Skeletal muscle satellite cell (primary cell): ENCODE measurements at regions not wholly inside any gene's neighbourhood (a gene's known extent, or its start where the extent isn't known, plus 50 kb on each side); places are given as distances from the start of the nearest gene placed in this dataset.

Experiments
- H3K27me3 ChIP-seq: 2 replicates; pipeline ENCODE4 v1.7.0; 2013; ENCODE audit warnings: low read length; ENCODE audit not compliant: control insufficient read depth, insufficient read depth
- H3K36me3 ChIP-seq: 2 replicates; pipeline ENCODE4 v1.7.0; 2013; ENCODE audit warnings: mild to moderate bottlenecking, control low read depth, low read length; ENCODE audit not compliant: insufficient read depth
- H3K4me1 ChIP-seq: 2 replicates; pipeline ENCODE4 v1.7.0; 2013; ENCODE audit warnings: low read length; ENCODE audit not compliant: control insufficient read depth, insufficient read depth
- H3K4me2 ChIP-seq: 2 replicates; pipeline ENCODE4 v1.7.0; 2013; ENCODE audit warnings: mild to moderate bottlenecking, low read length
- H3K4me3 ChIP-seq: 2 replicates; pipeline ENCODE4 v1.7.0; 2013; ENCODE audit warnings: low read length
- H3K9ac ChIP-seq: 2 replicates; pipeline ENCODE4 v1.7.0; 2013; ENCODE audit warnings: mild to moderate bottlenecking, low read depth, low read length, moderate library complexity
- H3K9me3 ChIP-seq: replicated peaks from 2 replicates; pipeline ENCODE4 v1.7.0; 2013; ENCODE audit warnings: mild to moderate bottlenecking, control low read depth, low read length

DNA sequence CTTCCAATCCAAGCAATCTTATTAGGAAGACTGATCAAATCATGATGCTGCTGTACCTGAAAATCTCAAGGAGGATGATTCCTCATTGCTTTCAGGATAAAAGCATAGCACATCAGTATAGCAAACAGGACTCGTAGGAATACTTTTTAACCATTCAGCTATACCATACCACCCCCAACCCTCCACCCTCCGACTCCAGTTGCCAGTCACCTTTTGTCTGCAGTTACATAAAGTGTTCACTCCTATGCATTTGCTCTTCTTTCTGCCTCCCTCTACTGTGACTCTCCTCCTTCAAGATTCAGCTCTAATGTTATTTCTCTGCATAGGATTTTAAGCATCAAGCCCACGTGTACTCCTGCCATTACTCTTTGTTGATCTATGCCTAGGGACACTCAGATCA is 124.7 kb upstream of the KCNQ5 start:
- Histone ChIP-seq H3K36me3 (no peaks in the 10 kb centered on the region), H3K4me2 (no peak overlapping the region), H3K9ac (no peak overlapping the region), H3K9me3 (no peaks in the 10 kb centered on the region), H3K4me1 (no peaks in the 10 kb centered on the region), H3K4me3 (no peak overlapping the region), H3K27me3 (no peaks in the 10 kb centered on the region)

DNA sequence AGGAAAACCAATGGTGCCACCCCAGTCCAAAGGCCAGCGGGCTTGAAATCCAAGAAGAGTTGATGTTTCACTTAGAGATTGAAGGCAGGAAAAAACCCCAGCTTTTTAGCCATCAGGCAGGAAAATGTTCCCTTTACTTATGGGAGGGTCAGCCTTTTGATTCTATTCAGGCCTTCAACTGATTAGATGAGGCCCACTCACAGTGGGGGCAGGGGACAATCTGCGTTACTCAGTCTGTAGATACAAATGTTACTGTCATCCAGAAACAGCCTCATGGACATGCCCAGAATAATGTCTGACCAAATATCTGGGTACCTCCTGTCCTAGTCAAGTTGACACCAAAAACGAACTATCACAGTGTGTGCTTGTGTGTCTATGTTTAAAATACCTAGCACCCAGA is 121.2 kb upstream of the KCNQ5 start:
- no peaks in the 10 kb centered on the region for H3K4me1 ChIP-seq

DNA sequence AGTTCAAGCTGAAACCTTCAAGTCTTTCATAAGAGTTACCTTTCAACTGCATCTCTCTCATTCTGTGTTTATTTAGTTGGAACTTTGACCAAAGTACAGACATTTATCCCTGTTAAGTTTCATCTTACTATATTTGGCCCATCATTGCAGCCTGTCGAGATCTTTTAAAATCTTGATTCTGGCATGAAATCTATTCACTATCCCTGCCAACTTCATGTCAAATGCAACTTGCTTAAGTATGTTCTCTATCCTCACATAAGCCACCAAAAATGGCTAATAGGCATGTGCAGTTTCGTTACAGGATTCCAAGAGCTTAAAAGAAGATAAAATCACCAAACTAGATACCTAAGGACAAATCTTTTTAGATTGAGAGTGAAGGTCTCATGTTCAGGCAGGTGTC is 117.5 kb upstream of the KCNQ5 start:
- no peaks in the 10 kb centered on the region for H3K9me3 ChIP-seq
- no peak overlapping the region for H3K9ac ChIP-seq
- no peaks in the 10 kb centered on the region for H3K36me3 ChIP-seq
- H3K4me3 ChIP-seq = no peak overlapping the region
- no peaks in the 10 kb centered on the region for H3K4me1 ChIP-seq
- no peaks in the 10 kb centered on the region for H3K27me3 ChIP-seq
- no peak overlapping the region for H3K4me2 ChIP-seq

More for the DNA sequence above, 121.2 kb upstream of the KCNQ5 start:
- no peak overlapping the region for H3K4me3 ChIP-seq
- no peaks in the 10 kb centered on the region for H3K9me3 ChIP-seq
- no peaks in the 10 kb centered on the region for H3K27me3 ChIP-seq
- no peak overlapping the region for H3K4me2 ChIP-seq
- no peaks in the 10 kb centered on the region for H3K36me3 ChIP-seq
- no peak overlapping the region for H3K9ac ChIP-seq

DNA sequence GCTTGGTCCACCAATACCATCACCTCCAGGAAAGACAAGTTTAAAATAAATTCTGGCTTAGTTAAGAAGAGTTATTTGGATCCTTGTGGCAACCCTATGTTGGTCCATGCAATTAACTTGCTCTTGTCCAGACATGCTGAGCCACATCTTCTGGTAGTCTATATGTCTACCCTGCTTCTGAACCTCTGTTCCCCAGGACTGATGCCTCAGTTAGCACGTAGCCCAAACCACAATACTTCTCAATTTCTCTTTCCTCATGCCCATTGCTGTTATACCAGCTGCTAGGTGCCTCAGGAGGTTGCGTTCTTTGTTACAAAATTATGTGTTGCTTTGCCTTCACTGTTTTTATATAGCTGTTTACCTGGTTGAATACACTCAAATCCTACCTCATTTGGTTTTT is 116.4 kb upstream of the KCNQ5 start:
- H3K4me3 ChIP-seq = no peak overlapping the region
- no peaks in the 10 kb centered on the region for H3K27me3 ChIP-seq
- H3K36me3 ChIP-seq = no peaks in the 10 kb centered on the region
- H3K9me3 ChIP-seq = no peaks in the 10 kb centered on the region
- H3K4me2 ChIP-seq = no peak overlapping the region
- no peak overlapping the region for H3K9ac ChIP-seq
- no peaks in the 10 kb centered on the region for H3K4me1 ChIP-seq

DNA sequence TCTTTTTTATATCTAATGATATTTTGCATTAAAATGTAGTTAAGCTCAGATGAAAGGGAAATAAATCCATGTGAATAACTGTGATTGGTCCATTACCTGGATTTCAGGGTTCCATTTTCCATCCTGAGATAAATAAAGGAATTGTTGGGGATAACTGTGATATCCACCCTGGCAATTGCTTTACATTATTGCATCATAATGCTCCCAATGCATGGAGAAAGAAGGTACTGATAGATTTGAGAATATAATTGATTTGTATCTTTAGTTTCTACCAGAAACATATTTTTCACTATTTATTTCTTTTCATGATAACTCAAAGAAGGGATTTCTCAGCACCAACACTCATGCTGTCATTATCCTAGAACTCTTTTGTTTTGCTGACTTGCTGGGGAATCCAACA is 102.0 kb upstream of the KCNQ5 start:
- H3K9me3 ChIP-seq = no peaks in the 10 kb centered on the region
- H3K9ac ChIP-seq = no peak overlapping the region
- no peak overlapping the region for H3K4me2 ChIP-seq
- H3K36me3 ChIP-seq = no peaks in the 10 kb centered on the region
- H3K27me3 ChIP-seq = no peaks in the 10 kb centered on the region
- H3K4me3 ChIP-seq = no peak overlapping the region
- peaks cover 4% of the 10 kb centered on the region for H3K4me1 ChIP-seq

DNA sequence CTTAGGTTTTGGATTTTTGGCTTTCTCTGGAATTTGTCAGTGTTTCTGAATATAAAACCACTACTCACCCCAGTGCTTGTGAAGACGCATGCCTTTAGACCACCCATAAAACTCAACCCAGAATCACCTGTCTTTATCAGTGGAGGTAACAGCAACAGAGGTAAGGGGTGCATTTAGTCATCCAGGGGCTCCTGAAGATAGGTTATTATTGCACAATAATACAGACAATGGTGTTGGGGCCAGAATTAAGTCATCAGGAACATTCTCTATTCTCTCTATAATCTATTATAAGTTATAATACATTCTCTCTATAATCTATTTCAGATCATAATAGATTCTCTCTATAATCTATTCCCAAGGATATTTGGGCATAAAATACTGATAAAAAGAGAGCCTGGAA is 100.2 kb upstream of the KCNQ5 start:
- Histone ChIP-seq H3K36me3 (no peaks in the 10 kb centered on the region), H3K9ac (no peak overlapping the region), H3K4me2 (no peak overlapping the region), H3K4me3 (no peak overlapping the region), H3K4me1 (peaks cover 4% of the 10 kb centered on the region), H3K9me3 (no peaks in the 10 kb centered on the region), H3K27me3 (no peaks in the 10 kb centered on the region)

DNA sequence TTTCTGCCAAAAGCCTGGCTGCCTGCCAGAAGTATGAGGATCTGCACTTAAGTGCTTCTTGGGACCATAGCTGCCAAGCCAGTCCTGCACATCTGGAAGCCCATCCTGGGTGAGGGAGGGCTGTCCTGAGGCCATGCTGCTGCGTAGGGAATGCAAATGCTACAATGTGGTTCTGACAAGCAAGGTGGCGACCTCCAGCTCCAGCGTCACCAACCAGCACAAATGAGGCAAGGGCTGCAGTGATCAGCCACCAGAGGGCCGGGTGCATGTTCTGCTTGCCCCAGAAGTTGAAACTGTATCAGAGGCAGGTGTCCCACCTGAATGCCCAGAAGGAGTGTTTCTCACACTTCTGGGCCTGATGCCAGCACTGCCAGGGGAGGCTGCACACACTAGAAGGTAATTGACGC is 99.1 kb upstream of the KCNQ5 start:
- Histone ChIP-seq H3K27me3 (no peaks in the 10 kb centered on the region), H3K4me3 (no peak overlapping the region), H3K4me2 (no peak overlapping the region), H3K9ac (no peak overlapping the region), H3K4me1 (peaks cover 4% of the 10 kb centered on the region), H3K36me3 (no peaks in the 10 kb centered on the region), H3K9me3 (no peaks in the 10 kb centered on the region)

DNA sequence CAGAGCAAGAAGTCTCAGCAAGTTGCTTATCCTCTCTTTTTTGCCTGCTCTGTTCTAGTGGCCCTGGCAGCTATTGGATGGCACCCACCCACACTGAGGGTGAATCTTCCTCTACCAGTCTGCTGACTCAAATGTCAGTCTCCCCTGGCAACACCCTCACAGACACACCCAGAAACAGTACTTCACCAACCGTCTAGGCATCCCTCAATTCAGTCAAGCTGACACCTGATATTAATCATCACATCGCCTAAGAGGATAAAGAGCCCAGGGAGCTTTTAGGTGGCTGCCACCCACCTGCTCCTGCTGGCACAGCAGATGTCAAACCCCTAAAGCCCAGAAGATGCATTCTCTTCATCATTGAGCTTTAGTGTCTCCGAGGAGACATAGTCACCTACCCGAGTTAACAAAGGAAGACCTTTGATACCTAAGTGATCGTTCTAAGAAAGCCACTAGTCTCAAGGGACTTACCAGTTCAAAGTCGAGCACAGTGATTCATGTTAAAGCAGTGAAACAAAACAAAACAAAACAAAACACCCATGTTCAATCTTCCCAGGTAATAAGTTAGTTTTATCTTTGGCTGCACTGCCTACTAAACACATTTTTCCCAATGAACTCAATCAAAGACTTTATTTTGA is 97.7 kb upstream of the KCNQ5 start:
- H3K9ac ChIP-seq = no peak overlapping the region
- H3K9me3 ChIP-seq = no peaks in the 10 kb centered on the region
- no peaks in the 10 kb centered on the region for H3K36me3 ChIP-seq
- H3K27me3 ChIP-seq = no peaks in the 10 kb centered on the region
- no peak overlapping the region for H3K4me3 ChIP-seq
- H3K4me2 ChIP-seq = no peak overlapping the region
- H3K4me1 ChIP-seq = peaks cover 4% of the 10 kb centered on the region

DNA sequence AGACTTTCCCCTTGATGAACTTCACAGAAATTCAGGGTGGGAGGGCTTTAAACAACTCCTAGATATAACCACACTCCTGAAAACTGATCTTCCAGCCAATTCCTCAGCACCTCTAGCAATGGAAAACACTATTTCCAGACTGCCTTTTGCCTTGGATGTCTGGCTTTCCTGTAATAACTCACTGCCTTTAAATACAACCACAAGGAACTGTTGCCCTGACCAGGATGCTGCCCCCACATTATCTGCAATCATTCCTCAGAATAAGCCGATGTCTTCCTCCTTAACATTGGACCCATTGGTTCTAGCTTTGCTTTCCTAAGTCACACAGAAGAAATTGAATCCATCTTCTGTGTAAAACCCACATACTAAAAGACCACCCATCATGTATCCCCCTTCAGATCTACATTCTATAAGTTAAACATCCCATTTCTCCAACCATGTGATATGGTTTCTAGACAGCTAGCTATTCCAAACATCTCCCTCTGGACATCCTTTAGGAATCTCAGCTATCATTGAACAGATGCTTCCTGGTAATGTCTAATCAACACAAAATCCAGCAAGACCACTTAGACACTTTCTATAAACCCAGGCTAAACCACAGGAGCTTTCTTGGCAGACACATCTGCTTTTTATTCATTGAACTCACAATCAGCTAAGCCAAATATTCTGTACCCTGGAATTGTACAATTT is 95.9 kb upstream of the KCNQ5 start:
- Histone ChIP-seq H3K36me3 (no peaks in the 10 kb centered on the region), H3K27me3 (no peaks in the 10 kb centered on the region), H3K9ac (no peak overlapping the region), H3K4me1 (peaks cover 4% of the 10 kb centered on the region), H3K9me3 (no peaks in the 10 kb centered on the region), H3K4me3 (no peak overlapping the region), H3K4me2 (no peak overlapping the region)

DNA sequence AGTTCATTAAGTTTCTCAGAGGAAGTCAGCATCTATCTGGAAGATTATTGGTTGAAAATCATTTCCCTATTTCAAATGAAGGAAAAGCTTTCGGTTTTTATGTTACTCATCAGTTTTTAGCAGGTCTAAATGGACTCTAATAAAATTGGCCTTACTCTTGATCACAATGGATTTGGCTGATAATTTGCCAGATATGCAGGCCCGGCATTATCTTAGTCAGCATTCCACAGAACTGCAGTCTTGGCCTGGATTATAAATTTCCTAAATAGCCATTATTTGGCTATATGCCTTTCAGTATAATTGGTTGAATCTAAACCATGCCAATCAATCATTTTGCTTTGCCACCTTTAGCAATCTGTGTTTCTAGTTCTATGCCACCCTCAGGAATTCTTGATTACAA is 91.7 kb upstream of the KCNQ5 start:
- no peaks in the 10 kb centered on the region for H3K36me3 ChIP-seq
- H3K4me2 ChIP-seq = no peak overlapping the region
- no peaks in the 10 kb centered on the region for H3K27me3 ChIP-seq
- H3K9ac ChIP-seq = no peak overlapping the region
- H3K9me3 ChIP-seq = no peaks in the 10 kb centered on the region
- H3K4me1 ChIP-seq = peaks cover 15% of the 10 kb centered on the region
- no peak overlapping the region for H3K4me3 ChIP-seq

DNA sequence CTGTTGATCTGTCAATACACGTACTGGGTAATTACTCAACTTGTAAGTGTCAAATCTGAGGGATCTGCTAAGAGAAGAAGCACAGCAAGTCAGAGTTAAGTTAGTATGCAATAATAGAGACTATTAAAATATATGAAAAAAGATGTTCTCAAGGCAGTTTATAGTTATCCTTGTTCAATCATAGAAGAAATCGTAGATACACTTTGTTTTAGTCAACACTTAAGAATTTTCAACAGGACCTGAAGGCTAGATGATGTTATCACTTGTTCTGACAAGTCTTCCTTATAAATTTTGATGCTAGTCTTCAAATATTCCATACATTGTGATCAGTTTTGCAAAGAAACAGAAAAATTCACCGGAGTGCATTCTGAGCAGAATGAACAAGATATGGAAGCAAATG is 91.1 kb upstream of the KCNQ5 start:
- no peak overlapping the region for H3K9ac ChIP-seq
- no peaks in the 10 kb centered on the region for H3K27me3 ChIP-seq
- H3K4me3 ChIP-seq = no peak overlapping the region
- no peaks in the 10 kb centered on the region for H3K36me3 ChIP-seq
- no peak overlapping the region for H3K4me2 ChIP-seq
- H3K9me3 ChIP-seq = no peaks in the 10 kb centered on the region
- peaks cover 15% of the 10 kb centered on the region for H3K4me1 ChIP-seq

DNA sequence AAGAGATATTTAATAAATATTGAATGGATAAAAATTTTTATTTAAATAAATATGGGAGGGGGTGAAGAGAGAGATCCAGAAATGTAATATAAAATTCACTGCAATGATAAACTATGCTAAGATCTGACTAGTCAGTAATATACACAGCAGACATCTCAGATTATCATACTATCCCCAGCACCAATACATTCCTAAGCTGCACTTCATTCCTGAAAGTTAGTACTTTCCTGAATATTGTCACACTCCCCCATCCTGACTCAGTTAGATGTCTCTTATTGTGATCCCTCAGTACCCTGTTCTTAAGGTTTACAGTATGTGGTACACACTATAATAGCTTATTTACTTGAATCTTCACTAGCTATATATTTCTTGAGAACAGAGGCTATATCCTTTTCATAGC is 88.3 kb upstream of the KCNQ5 start:
- H3K4me1 ChIP-seq = peaks cover 15% of the 10 kb centered on the region
- H3K9me3 ChIP-seq = no peaks in the 10 kb centered on the region
- no peak overlapping the region for H3K9ac ChIP-seq
- no peak overlapping the region for H3K4me2 ChIP-seq
- H3K27me3 ChIP-seq = no peaks in the 10 kb centered on the region
- no peaks in the 10 kb centered on the region for H3K36me3 ChIP-seq
- no peak overlapping the region for H3K4me3 ChIP-seq
